ENCODE measurements at regions not wholly inside any gene's neighbourhood (a gene's known extent, or its start where the extent isn't known, plus 50 kb on each side); places are given as distances from the start of the nearest gene placed in this dataset.

DNA sequence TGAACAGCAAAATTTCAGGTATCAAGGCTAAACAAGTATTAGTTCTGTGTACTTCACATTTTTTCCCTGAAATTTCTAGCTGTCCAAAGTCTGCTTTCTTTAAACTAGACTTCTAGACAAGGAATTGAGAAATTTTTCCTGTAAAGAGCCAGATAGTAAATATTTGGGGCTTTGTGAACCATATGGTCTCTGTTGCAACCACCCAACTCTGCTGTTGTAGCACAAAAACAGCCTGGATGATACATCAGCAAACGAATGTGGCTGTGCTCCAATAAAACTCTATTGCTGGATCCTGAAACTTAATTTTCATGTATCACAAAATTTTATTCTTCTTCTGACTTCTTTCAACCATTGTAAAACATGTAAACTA is 96.0 kb upstream of the SLC38A4 start:
- peak overlapping the region; percentile 52 for H3K27ac Mint-ChIP-seq (ENCODE audit: unreplicated experiment)
- no peak for DNase-seq (ENCODE audit: extremely low spot score, unreplicated experiment)

DNA sequence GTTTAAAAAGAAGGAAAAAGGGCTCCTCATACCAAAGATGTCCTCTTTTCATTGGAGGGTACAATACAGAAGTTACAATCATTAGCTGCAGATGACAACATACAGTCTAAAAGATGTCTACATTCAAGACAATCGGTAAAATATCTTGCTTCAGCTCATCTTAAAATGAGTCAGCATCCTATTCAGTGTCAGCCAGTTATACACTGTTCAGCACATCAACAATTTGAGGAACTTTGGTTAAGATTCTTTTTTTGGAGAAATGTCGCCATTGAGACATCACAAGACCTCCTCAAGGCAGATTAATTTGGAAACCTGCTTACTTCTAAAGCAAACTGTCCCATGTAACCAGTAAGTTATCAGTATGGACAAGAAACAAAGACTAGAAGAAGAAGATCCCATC is 100.7 kb upstream of the SLC38A4 start:
- TF ChIP-seq, protein P1, sequence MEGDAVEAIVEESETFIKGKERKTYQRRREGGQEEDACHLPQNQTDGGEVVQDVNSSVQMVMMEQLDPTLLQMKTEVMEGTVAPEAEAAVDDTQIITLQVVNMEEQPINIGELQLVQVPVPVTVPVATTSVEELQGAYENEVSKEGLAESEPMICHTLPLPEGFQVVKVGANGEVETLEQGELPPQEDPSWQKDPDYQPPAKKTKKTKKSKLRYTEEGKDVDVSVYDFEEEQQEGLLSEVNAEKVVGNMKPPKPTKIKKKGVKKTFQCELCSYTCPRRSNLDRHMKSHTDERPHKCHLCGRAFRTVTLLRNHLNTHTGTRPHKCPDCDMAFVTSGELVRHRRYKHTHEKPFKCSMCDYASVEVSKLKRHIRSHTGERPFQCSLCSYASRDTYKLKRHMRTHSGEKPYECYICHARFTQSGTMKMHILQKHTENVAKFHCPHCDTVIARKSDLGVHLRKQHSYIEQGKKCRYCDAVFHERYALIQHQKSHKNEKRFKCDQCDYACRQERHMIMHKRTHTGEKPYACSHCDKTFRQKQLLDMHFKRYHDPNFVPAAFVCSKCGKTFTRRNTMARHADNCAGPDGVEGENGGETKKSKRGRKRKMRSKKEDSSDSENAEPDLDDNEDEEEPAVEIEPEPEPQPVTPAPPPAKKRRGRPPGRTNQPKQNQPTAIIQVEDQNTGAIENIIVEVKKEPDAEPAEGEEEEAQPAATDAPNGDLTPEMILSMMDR (IDR thresholded peaks at IDR 0.05): no peak
- Mint-ChIP-seq H3K4me3 (ENCODE audit: unreplicated experiment) (no peak overlapping the region), H3K36me3 (ENCODE audit: unreplicated experiment) (peaks cover 10% of the 10 kb centered on the region), H3K27ac (ENCODE audit: unreplicated experiment) (no peak overlapping the region), H3K4me1 (ENCODE audit: unreplicated experiment) (peaks cover 6% of the 10 kb centered on the region), H3K9me3 (ENCODE audit: unreplicated experiment) (peaks cover 16% of the 10 kb centered on the region), H3K27me3 (ENCODE audit: unreplicated experiment) (no peaks in the 10 kb centered on the region)
- no peak for DNase-seq (ENCODE audit: extremely low spot score, unreplicated experiment)

More for the DNA sequence above, 96.0 kb upstream of the SLC38A4 start:
- Mint-ChIP-seq H3K27me3 (ENCODE audit: unreplicated experiment) (no peaks in the 10 kb centered on the region), H3K36me3 (ENCODE audit: unreplicated experiment) (peaks cover 2% of the 10 kb centered on the region), H3K9me3 (ENCODE audit: unreplicated experiment) (peaks cover 19% of the 10 kb centered on the region), H3K4me1 (ENCODE audit: unreplicated experiment) (peaks cover 16% of the 10 kb centered on the region), H3K4me3 (ENCODE audit: unreplicated experiment) (no peak overlapping the region)
- TF ChIP-seq, protein P1 (IDR thresholded peaks at IDR 0.05): no peak

DNA sequence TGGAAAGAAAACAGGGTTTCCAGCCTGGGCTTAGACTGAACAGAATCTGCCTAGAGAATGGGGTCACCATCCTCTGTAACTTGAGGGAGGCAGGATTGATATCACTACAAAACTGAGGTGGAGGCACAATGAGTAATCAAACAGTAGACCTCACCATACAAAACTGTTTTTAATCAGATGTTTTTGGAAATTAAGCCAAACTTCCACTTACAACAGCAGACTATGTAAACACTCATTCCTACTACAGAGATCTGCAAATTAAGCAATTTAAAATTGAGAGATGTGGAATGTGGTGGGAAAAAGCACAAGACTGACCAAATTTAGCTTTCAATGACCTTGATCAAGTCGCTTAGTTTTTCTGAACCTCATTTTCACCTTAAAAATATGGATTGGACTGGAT is 104.3 kb upstream of the SLC38A4 start:
- Mint-ChIP-seq H3K4me1 (ENCODE audit: unreplicated experiment) (peaks cover 21% of the 10 kb centered on the region), H3K4me3 (ENCODE audit: unreplicated experiment) (no peak overlapping the region)

DNA sequence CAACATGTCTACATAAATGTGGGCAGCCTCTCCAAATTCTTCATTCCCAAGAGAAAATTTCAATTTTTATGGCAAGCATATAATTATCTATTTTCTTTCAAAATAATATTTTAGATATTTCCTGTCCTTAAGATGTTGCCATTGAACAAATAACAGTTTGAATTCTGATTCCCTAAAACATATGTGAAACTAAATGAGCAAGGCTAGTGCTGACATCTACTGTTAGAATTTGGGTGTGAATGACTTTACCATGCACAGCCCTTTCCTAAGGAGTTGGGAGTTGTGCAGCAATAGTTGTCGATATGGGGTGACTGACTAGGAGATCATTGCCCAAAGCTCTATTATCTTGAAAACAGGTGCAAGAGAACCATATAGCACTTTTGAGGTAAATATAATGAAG is 108.2 kb upstream of the SLC38A4 start:
- TF ChIP-seq, protein P1 (IDR thresholded peaks at IDR 0.05): peak; percentile 78
- Mint-ChIP-seq H3K36me3 (ENCODE audit: unreplicated experiment) (peaks cover 9% of the 10 kb centered on the region), H3K27ac (ENCODE audit: unreplicated experiment) (peak overlapping the region; percentile 64), H3K4me1 (ENCODE audit: unreplicated experiment) (peaks cover 23% of the 10 kb centered on the region), H3K9me3 (ENCODE audit: unreplicated experiment) (peaks cover 9% of the 10 kb centered on the region), H3K27me3 (ENCODE audit: unreplicated experiment) (no peaks in the 10 kb centered on the region), H3K4me3 (ENCODE audit: unreplicated experiment) (no peak overlapping the region)
- DNase-seq (ENCODE audit: extremely low spot score, unreplicated experiment): no peak

More for the DNA sequence above, 104.3 kb upstream of the SLC38A4 start:
- no peak for DNase-seq (ENCODE audit: extremely low spot score, unreplicated experiment)
- TF ChIP-seq, protein P1 (IDR thresholded peaks at IDR 0.05): no peak
- Mint-ChIP-seq H3K27ac (ENCODE audit: unreplicated experiment) (no peak overlapping the region), H3K36me3 (ENCODE audit: unreplicated experiment) (peaks cover 15% of the 10 kb centered on the region), H3K9me3 (ENCODE audit: unreplicated experiment) (peaks cover 24% of the 10 kb centered on the region), H3K27me3 (ENCODE audit: unreplicated experiment) (no peaks in the 10 kb centered on the region)

DNA sequence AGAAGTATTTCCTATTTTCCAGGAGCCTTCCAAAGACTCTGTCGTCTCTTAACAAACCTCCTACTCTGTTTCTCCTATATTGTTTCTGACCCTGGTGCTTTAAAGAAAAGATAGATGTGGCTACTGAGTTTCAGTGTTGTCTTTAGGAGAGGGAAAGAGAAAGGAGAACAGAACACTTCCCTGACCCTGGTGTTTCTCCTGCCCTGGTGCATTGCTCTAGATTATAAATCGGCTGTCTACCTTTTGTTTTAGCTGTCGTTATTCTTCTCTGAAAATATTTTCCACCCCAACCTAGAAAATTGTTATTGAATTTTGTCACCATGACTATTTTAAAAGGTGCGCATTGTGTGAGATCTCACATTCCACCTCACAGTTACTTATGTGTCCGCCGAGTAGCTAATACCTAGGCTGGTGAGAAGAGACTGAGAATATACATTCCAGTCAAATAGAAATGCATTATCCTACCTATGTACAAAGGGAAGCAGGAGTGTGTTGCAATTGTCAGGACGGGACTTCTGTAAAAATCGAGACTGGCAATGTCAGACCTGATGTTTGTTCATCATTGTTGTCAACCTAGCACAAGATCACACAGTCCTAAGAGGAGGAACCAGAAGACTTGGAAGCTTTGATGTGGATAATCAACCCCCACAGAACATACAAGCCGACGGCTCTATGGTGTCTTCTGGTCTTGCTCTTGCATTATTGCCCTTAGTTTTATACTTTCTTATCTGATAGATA is 108.7 kb upstream of the SLC38A4 start:
- H3K4me1 Mint-ChIP-seq (ENCODE audit: unreplicated experiment): peaks cover 23% of the 10 kb centered on the region
- TF ChIP-seq, protein P1 (IDR thresholded peaks at IDR 0.05): no peak
- H3K27ac Mint-ChIP-seq (ENCODE audit: unreplicated experiment): no peak overlapping the region
- no peak for DNase-seq (ENCODE audit: extremely low spot score, unreplicated experiment)
- peaks cover 9% of the 10 kb centered on the region for H3K36me3 Mint-ChIP-seq (ENCODE audit: unreplicated experiment)
- no peaks in the 10 kb centered on the region for H3K27me3 Mint-ChIP-seq (ENCODE audit: unreplicated experiment)
- peaks cover 9% of the 10 kb centered on the region for H3K9me3 Mint-ChIP-seq (ENCODE audit: unreplicated experiment)
- no peak overlapping the region for H3K4me3 Mint-ChIP-seq (ENCODE audit: unreplicated experiment)
